NCI-H2227 treated with DMSO at 0.1 percent for 48 hours (cell line): ENCODE measurements at regions not wholly inside any gene's neighbourhood (a gene's known extent, or its start where the extent isn't known, plus 50 kb on each side); places are given as distances from the start of the nearest gene placed in this dataset.

ENCODE experiments used
- DNase-seq: peaks from one replicate; lab custom pipeline; 2025; lab: John Stamatoyannopoulos, UW

DNA sequence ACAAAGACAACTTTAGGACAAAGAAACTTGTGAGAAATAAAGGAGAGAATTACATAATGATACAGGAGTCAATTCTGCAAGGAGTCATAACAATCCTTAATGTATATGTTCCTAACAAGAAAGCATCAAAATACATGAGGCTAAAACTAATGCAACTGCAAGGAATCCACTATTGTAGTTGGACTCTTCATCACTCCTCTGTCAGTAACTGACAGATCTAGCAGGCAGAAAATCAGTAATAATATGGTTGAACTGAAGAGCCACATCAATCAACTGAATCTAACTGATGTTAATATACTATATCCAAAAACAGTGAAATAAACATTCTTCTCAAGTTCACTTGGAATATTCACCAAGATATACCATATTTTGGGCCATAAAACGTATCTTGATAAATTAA is 1806.4 kb upstream of the CELF4 start:
- DNase-seq, result peak; percentile 32

DNA sequence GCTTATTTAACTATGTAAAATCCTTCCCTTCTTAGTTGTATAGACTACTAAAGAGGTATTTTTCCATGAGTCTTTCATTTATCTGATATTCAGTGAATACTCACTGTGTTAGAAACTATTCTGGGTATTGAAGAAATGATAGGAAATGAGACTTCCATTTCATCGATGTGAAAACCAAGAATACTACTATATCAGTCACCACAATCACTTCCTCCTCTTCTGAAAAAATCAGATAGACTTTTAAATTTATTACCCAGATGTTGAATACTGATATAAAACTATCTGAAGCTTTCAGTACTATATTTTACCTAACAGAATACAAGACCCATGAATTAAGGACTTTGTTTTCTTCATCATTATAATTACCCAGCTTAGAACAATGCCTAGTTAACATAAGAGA is 1801.1 kb upstream of the CELF4 start:
- no peak for DNase-seq

DNA sequence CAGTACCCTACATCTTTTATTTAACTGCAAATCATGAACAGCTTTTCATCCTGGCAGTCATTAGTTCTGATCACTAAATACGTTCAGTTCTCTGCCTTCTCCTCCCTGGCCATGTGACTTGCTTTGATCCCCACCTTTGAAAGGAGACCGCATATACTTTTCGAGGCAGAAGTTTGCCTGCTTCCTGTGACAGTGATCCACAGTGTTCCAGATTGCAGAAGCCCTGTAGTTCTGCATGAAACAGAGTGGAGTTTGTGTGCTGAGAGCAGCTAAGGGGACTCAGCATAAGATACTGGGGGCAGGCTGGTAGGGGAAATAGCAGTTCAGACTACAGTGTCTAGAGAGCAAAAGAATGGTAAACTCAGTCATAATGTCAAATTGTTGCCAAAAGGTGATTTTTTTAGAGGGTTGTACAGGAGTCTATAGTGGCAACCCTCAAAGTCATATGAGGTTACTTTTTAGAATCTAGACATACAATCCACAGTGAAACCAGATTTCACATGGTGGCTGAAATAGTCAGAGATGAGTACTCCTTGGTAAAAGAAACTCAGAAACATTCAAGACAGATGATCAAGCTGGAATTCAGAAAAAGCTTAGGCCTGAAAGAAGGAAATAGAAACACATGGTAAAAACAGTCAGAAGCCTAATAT is 1800.4 kb upstream of the CELF4 start:
- DNase-seq, result no peak

DNA sequence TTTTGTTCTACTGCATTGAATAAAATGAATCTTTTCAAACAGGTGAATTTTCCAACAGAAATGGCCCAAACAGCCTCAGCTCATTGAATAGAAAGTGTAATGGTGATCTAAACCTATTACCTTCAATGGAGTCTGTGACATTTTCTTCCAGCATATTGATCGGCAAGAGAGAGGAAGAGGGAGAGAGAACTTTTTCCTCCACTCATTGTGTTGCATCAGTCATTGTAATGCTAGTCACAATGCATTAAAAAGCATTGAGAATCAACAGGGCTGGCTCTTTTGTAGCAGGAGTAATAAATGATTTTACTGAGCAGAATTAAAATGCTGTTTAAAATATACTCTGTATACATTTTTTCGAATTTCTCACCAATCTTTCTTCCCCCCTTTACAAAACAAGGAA is 1794.5 kb upstream of the CELF4 start:
- no peak for DNase-seq

DNA sequence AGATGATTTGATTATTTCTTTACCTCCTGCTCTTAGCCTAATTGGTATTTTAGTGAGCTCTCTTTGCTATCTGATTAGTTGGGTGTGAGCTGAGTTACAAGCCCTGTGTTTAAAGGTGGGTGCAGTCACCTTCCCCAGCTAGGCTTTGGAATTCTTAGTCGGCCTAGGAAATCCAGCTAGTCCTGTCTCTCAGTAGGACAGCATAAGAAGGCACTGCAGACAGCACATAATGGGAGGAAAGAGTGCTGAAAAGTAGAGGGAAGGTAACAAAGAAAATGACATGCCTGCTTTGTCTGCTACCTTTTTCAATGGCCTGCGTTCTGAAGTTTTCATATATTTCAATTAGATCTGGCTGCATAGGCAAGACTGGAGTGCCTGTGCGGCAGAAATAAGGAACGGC is 1794.0 kb upstream of the CELF4 start:
- no peak for DNase-seq

DNA sequence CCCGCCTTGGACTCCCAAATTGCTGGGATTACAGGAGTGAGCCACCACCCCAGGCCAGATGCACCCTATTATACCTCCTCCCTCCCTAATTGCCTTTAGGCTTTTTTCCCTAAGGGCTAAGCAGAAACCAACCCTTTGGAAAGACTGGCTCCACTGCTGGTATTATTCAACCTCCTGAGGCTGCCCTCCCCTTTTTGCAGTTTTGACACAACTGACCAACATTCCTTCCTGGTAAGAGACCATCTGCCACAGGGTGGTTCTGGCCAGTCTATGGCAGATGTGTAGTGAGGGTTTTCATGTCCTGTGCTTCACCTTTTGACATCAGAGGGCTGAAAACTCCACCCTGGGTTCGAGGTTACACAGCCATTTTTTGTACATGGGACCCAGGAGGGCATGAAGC is 1785.3 kb upstream of the CELF4 start:
- no peak for DNase-seq

- no peak for DNase-seq
Measured at GRCh38 chr18:39349801-39350200, 1784.2 kb upstream of the CELF4 start.

GRCh38 chr18:39348757-39349156 is 1783.2 kb upstream of the CELF4 start:
- no peak for DNase-seq

DNA sequence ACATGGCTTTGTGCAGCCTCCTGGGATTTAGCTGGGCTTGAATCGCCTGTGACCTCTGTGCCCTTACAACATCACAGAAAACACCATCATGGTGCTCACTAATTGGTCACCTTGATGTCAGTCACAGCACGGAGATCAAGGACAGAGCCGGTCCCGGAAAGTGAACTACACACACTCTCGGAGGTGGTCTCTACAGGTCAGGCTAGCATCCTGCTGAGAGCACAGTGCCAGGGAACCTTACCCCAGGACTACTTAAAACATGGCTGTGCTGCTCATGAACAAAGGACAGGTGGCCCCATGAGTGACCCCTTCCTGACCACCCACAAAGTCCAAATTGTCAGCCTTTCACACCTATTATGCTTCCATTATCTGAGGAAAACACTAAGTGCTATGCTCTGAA is 1782.1 kb upstream of the CELF4 start:
- peak; percentile 44 for DNase-seq

DNA sequence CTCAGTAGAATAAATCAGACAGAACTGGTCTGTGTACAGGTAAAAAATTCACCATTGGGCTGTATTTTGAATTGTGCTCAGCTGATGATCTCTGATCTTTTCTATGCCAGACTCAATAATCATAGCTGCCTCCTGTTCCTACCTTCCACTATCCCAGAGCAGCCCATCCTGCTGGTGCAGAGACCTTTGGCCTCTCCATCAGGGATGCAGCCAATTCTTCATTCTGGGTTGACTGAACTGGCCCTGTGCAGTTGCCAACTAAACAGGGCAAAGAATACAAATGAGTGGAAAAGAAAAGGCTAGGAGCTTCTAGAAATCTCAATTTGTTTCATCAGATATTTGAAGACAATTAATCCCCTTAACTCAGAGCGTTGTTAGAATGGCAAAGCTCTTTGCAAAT is 1781.3 kb upstream of the CELF4 start:
- no peak for DNase-seq

DNA sequence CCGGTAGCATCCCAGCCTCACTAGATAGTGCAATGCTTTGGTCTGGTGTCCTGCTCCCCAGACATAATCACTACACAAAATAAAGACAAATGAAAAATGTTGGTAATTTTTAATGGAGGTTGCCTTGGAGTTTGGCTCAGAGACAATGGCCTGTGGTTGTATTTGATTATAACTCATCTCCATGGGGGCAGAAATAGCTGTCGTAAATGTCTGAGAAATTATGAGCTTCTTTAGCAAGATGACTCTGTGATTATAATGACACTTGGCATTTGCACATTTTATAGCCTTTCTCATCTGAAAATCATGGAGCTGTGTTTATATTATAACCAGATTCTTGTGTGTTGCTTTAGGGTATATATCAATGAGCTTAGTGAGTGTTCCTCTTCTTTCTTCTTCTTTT is 1779.7 kb upstream of the CELF4 start:
- no peak for DNase-seq

GRCh38 chr18:39344487-39344886 is 1778.9 kb upstream of the CELF4 start:
- DNase-seq, result no peak

- DNase-seq, result peak; percentile 59
Measured at GRCh38 chr18:39341129-39341528, 1775.5 kb upstream of the CELF4 start.

DNA sequence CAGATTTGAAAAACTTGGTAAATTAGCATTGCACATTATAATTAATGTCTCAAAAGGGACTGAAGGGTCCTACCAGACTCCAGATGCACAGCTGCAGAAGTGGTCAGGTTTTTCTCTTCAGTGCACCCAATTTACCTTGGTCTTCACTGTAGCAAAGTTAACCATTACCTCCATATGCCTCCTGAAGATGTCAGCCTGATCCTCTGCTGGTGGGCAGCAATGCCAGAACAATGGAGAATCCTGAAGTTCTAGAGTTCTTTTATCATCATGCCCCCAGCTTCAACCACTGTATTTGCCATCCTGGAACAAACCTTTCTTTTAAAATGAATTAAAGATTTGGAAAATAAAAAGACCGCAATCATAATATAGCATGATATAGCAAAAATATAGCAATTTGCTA is 1774.8 kb upstream of the CELF4 start:
- DNase-seq, result peak; percentile 56

- peak; percentile 49 for DNase-seq
Measured at GRCh38 chr18:39329496-39330275, 1764.1 kb upstream of the CELF4 start.

- no peak for DNase-seq
Measured at GRCh38 chr18:39326772-39327171, 1761.2 kb upstream of the CELF4 start.

DNA sequence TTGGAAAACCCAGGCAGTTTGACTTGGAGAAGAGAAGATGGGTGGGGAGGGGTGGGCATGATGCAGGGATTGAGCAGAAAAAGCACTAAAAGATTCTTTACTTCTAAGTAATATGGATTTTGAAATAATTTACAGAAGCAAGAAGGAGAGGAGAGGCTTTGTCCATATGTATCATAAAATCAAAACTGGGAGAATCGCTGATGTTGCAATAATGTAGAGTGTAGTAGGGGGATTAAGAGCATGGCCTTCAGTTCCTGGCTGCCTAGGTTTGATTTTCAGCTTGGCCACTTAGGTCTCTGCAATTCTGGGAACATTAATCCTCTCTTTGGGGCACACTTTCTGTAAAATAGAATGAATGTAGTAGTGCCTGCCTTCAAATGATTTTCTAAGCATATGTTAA is 1760.4 kb upstream of the CELF4 start:
- no peak for DNase-seq

DNA sequence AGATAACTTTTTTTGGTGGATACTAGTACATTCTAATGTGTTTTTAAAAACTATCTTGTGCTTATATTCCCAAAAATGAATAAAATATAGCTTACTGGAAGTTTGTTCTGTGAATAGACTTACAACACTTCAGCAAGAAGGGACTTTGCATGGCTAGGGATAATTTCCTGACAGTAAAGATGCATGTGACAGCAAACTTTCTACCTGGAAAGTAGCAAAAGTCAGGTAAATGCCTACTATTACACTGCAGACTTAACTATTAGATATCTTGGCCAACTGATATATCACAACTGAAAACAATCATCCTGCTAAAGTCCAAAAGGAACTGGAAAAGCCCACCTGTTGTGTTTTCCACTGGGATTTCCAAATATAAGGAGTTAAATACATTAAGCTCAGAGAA is 1753.5 kb upstream of the CELF4 start:
- DNase-seq, result no peak

- no peak for DNase-seq
Measured at GRCh38 chr18:39318462-39318861, 1752.9 kb upstream of the CELF4 start.

DNA sequence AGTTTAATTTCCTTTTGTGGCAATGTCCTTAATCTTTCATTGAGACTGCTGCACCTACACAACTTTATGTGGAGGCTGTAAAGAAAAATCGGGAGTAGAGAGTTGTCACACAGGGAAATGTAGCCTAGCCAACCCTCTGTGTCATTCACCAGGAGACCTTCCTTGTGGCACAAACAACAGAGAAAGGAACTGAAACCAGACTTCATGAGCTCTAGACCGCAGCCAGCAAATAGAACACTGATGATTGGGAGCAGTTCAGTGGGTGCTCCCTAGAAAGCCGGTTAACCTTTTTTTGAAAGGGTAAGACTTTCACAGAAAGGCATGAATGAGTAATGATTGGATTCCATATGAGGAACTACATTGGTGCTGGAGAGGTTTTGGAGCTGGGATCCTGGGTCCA is 1752.4 kb upstream of the CELF4 start:
- DNase-seq, result no peak

DNA sequence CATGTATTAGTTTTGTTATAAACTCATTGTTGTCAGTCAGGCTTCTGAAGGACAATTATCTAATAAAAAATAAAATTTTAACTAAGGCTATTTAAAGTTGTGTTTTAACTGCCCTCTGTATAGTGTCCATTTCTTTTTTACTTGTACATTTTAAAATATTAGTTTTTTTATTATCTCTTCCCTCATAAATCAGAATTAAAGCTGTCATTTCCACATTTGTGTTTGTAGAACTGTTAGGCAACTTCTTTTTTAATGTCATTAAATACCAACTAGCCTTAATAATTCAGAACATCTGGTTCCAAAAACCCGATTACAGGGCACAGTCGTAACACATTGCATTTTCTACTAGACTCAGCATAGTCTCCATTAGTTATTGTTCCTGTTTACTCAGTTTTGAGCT is 1749.0 kb upstream of the CELF4 start:
- DNase-seq, result no peak

- DNase-seq, result peak; percentile 35
Measured at GRCh38 chr18:39313992-39314391, 1748.4 kb upstream of the CELF4 start.

DNA sequence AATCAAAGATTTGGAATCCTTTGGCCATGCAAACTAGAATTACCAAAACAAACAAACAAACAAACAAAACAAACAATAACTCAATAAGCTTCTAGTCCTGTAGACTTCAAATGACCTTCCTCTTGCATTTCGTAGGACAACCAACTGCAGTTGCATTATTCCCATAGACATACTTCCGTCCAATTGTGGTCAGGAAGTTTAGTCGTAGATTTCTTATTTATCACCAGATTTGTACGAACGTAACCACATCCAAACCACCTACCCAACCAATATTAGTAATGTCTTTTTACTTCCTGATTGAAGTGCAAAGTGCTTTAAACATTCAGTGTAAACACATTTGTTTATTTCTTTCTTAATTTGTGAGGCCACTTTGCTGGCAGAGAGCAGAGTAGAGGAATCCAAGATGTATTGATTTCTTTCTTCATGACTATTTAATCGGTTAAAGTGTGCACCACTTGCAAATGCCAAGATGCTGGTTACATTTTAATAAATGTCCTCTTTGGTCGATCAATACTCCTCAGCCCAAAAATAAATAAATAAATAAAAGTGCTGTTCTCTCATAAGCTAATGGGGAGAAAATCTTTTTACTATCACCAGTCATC is 1745.6 kb upstream of the CELF4 start:
- DNase-seq, result no peak
